ENCODE measurements at regions not wholly inside any gene's neighbourhood (a gene's known extent, or its start where the extent isn't known, plus 50 kb on each side); places are given as distances from the start of the nearest gene placed in this dataset.

DNA sequence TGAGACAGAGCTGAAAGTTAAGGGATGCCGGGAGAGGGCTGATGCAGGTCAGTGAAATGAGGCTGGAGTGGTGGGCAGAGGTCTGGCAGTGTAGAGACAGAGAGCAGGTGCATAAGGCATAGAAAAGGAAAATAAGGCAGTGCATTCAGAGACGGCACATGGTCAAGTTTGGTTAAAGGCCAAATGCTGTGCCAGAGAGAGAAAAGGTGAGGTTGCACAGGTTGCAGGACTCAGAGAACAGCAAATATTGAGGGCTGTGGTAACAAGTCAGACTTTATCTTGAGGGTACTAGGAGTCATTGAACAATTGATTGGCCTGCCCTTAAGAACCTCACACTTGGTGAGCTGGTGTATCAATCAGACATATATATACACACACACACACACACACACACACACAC lies 102.9 kb upstream of the TSHZ2 start:
- no peak for DNase-seq (ENCODE audit: low read depth)
- H3K4me3 ChIP-seq (replicated peaks; ENCODE audit: low read depth, low read length): no peak overlapping the region
- TF ChIP-seq, protein P1, sequence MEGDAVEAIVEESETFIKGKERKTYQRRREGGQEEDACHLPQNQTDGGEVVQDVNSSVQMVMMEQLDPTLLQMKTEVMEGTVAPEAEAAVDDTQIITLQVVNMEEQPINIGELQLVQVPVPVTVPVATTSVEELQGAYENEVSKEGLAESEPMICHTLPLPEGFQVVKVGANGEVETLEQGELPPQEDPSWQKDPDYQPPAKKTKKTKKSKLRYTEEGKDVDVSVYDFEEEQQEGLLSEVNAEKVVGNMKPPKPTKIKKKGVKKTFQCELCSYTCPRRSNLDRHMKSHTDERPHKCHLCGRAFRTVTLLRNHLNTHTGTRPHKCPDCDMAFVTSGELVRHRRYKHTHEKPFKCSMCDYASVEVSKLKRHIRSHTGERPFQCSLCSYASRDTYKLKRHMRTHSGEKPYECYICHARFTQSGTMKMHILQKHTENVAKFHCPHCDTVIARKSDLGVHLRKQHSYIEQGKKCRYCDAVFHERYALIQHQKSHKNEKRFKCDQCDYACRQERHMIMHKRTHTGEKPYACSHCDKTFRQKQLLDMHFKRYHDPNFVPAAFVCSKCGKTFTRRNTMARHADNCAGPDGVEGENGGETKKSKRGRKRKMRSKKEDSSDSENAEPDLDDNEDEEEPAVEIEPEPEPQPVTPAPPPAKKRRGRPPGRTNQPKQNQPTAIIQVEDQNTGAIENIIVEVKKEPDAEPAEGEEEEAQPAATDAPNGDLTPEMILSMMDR (IDR thresholded peaks at IDR 0.05; ENCODE audit: low read length, missing control alignments): no peak

DNA sequence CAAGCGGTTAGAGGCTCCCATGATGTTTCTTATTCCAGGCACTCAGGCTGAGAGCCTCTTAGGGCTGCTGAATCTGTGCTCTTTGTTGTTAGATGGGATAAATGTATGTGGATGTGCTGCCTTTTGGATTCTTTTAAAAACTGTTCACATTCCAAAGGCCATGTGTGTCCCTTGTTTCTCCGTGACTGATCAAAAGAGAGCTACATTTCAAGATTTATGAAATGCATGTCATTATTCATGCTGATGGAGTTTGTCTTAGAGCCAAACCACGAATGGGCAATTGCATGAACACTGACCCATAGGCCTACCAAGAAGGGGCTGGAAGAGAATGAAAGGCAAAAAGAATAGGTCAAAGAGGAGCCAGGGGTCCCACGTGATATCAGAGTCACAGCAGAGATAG lies 104.9 kb upstream of the TSHZ2 start:
- no peak overlapping the region for H3K4me3 ChIP-seq (replicated peaks; ENCODE audit: low read depth, low read length)
- DNase-seq (ENCODE audit: low read depth): no peak
- TF ChIP-seq, protein P1 (IDR thresholded peaks at IDR 0.05; ENCODE audit: low read length, missing control alignments): no peak

DNA sequence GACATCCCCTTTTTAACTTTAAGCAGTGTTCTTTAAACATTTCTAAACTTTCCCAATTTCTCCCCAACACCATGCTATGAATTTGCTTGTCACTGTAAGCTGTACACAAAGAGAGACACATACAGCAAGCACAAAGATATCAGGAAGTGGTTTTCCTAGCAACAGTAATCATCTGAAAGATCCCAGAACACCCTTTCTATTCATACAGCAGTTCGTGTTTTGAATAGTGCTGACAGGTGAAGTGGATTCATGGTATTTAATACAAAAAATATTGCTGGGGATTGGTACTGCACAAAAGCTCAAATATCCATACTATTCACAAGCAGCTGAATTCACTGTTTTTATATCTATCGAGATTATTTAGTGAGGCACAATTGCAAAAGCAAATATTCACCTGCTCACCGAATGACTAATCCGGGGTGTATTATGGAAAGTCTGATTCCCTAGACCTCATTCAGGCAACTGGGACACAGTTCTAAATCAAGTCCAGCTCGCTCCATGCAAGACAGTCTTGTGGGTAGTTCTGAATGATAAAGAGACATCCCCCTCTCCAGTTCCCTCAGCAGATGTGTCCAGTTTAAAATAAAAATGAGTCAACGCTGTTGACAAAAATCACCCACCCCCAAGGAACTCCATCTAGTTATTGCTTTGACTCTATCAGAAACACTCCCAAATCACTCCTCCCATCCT lies 107.1 kb upstream of the TSHZ2 start:
- DNase-seq (ENCODE audit: low read depth): no peak
- H3K4me3 ChIP-seq (replicated peaks; ENCODE audit: low read depth, low read length): no peak overlapping the region
- TF ChIP-seq, protein P1 (IDR thresholded peaks at IDR 0.05; ENCODE audit: low read length, missing control alignments): no peak

DNA sequence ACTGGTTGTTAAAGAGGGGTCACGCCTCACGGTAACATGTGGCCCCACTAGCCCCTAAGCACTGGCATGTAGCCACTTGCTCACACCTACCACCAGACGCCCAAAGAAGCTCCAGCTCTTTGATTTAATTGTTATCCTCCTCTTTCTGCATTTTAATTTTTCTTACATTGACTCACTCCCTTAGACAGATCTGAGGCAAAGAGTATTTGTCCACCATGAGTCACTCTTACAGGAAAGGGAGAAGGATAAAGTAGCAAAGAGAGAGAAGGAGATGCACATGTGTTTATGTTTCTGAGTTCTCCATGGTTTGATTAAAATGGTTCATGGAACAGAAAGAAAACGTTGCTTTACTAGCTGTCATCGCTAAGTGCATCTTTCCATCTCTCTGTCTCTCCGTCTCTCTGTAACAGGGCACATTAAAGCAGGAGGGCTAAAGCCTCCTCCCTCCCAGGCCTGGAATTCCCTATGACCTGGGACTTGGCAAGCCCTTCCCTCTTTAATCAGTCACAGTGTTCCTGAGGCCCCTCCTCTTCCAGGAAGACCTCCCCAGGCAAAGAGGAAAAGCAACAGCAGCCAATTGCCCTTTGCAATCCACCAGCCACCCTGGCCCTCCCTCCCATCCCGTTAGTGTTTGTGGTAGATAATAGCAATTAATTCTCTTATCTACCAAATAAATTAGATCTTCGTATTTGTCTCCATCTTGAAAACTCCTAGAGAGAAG lies 112.8 kb upstream of the TSHZ2 start:
- TF ChIP-seq, protein P1 (IDR thresholded peaks at IDR 0.05; ENCODE audit: low read length, missing control alignments): no peak
- no peak overlapping the region for H3K4me3 ChIP-seq (replicated peaks; ENCODE audit: low read depth, low read length)
- DNase-seq (ENCODE audit: low read depth): peak; percentile 46

DNA sequence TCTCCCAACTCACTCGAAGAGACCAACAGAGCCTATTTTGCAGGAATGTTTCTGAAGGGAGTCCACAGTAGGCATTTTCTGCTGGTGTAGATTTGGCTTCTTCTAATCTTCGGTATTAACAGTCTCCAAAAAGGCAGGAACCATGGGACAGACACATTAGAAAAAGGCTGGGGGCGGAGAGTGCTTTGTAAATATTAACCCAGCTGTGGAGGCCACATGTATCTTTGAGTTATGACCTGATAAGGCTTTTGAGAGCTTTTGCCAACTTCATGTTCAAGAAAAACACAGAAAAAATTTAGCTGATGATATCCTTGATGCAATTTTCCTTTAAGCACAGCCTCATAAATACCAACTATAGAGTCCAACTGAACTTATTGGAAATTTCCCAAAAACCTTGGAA lies 119.4 kb upstream of the TSHZ2 start:
- TF ChIP-seq, protein P1 (IDR thresholded peaks at IDR 0.05; ENCODE audit: low read length, missing control alignments): no peak
- no peak for DNase-seq (ENCODE audit: low read depth)
- no peak overlapping the region for H3K4me3 ChIP-seq (replicated peaks; ENCODE audit: low read depth, low read length)

DNA sequence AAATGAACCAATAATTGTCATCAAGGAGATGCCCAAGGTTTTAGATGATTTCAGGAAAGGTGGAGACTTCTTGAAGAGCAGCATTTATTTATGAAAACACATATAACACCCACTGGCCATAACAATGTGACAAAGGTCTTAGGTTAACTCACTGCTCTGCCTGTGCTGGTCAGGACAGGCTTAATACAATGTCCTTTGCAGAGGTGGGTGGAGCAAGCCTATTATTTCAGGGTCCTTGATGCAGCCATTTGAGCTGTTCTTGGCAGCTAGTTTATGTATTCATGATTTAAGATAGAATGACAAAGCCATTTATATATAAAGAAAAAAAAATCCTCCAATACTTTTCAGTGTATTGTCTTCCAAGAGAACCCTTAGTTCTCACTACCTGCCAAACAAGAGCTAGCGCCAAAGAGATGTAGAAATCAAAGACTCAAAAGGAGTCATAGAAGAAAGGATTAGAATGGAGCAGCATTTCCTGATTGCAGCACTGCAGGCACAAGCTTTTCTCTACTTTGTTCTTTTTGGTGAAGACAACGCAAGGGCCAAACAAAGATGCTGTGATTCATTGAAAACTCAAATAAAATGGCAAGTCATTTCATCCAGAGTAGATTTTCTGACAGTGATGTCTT lies 124.3 kb upstream of the TSHZ2 start:
- peak; percentile 10 for DNase-seq (ENCODE audit: low read depth)
- no peak overlapping the region for H3K4me3 ChIP-seq (replicated peaks; ENCODE audit: low read depth, low read length)
- TF ChIP-seq, protein P1 (IDR thresholded peaks at IDR 0.05; ENCODE audit: low read length, missing control alignments): no peak
